AG04449 (cell line): ENCODE measurements at regions not wholly inside any gene's neighbourhood (a gene's known extent, or its start where the extent isn't known, plus 50 kb on each side); places are given as distances from the start of the nearest gene placed in this dataset.
"Not testable (repeated sequence)": the region's sequence is repeated elsewhere in the genome, so short reads cannot be mapped to it uniquely, and the experiment has no call there.

ENCODE experiments used
- CTCF ChIA-PET: fragments of 350-600 bp; formaldehyde crosslinking; extraction: SDS; loops from one replicate; lab custom pipeline; 2021; ENCODE audit warnings: antibody characterized with exemption; lab: Yijun Ruan, JAX
- POLR2A ChIA-PET: fragments of 400-600, 350-600 bp; formaldehyde crosslinking; extraction: SDS; loops from one replicate; lab custom pipeline; 2020; ENCODE audit warnings: antibody characterized with exemption, inconsistent platforms; lab: Yijun Ruan, JAX
- DNase-seq: peaks from one replicate; pipeline ENCODE4 v3.0.0-alpha.2; 2010; ENCODE audit warnings: low read depth, low spot score
- H3K4me3 ChIP-seq: 2 replicates; pipeline ENCODE4 v1.5.1; 2011; ENCODE audit warnings: low read depth, mild to moderate bottlenecking, control low read depth, low read length
- TF ChIP-seq, protein P1 (sequence below): IDR thresholded peaks from one replicate; pipeline ENCODE4 v1.5.1; 2011; ENCODE audit warnings: mild to moderate bottlenecking, moderate library complexity, low read length, control low read depth, inconsistent platforms; ENCODE audit not compliant: insufficient read depth; ENCODE audit errors: missing control alignments

GRCh38 chr5:148748702-148749392 lies 77.6 kb upstream of the ADRB2 start:
- TF ChIP-seq, protein P1, sequence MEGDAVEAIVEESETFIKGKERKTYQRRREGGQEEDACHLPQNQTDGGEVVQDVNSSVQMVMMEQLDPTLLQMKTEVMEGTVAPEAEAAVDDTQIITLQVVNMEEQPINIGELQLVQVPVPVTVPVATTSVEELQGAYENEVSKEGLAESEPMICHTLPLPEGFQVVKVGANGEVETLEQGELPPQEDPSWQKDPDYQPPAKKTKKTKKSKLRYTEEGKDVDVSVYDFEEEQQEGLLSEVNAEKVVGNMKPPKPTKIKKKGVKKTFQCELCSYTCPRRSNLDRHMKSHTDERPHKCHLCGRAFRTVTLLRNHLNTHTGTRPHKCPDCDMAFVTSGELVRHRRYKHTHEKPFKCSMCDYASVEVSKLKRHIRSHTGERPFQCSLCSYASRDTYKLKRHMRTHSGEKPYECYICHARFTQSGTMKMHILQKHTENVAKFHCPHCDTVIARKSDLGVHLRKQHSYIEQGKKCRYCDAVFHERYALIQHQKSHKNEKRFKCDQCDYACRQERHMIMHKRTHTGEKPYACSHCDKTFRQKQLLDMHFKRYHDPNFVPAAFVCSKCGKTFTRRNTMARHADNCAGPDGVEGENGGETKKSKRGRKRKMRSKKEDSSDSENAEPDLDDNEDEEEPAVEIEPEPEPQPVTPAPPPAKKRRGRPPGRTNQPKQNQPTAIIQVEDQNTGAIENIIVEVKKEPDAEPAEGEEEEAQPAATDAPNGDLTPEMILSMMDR: no peak
- no peak overlapping the region for H3K4me3 ChIP-seq
- CTCF ChIA-PET: interaction anchor here (1.2 to 21.2 kb wide), 5 partner anchors 14 to 369 kb away, joined by 4 to 686 read pairs (median 225); no protein-coding TSS in a partner anchor
- POLR2A ChIA-PET: no interaction called here
- no peak for DNase-seq

DNA sequence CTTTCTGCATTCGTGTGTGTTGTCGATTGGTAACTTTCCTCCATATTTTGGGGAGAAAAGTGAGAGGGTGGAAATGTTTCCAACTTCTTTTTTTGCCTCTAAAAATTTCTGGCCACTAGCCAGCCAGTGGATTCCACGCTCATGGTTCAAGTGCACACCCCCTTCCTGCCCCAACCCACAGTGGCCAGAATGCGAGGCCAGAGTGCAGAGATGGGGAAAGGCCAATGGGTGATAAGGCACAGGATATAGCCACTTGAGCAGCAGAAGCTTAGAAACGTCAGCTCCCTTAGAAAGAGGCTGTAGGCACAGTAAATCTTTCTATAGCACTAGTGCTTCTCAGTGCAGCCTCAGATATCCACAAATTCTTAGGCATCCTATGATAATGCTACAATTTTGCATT lies 75.8 kb upstream of the ADRB2 start:
- ChIA-PET POLR2A (no interaction called here), CTCF (interaction anchor here (1.1 to 15.2 kb wide), 4 partner anchors 11 to 43 kb away, joined by 3 to 225 read pairs (median 4); no protein-coding TSS in a partner anchor)
- H3K4me3 ChIP-seq: no peak overlapping the region
- TF ChIP-seq, protein P1: no peak
- no peak for DNase-seq

GRCh38 chr5:148751025-148751424 lies 75.4 kb upstream of the ADRB2 start:
- no peak overlapping the region for H3K4me3 ChIP-seq
- TF ChIP-seq, protein P1: no peak
- POLR2A ChIA-PET: no interaction called here
- DNase-seq: no peak
- CTCF ChIA-PET: interaction anchor here (1.1 to 15.2 kb wide), 5 partner anchors 11 to 284 kb away, joined by 3 to 225 read pairs (median 4); no protein-coding TSS in a partner anchor

GRCh38 chr5:148752375-148752774 lies 74.0 kb upstream of the ADRB2 start:
- POLR2A ChIA-PET, H3K4me3 ChIP-seq, DNase-seq: not testable (repeated sequence)
- CTCF ChIA-PET: interaction anchor here (15.2 kb wide), 1 partner anchor 18 kb away, joined by 225 read pairs; no protein-coding TSS in a partner anchor

- no peak overlapping the region for H3K4me3 ChIP-seq
- POLR2A ChIA-PET: no interaction called here
- TF ChIP-seq, protein P1: no peak
- CTCF ChIA-PET: interaction anchor here (1.6 kb wide), 1 partner anchor 26 kb away, joined by 3 read pairs; no protein-coding TSS in a partner anchor
- no peak for DNase-seq
Measured at GRCh38 chr5:148759101-148759500, 67.3 kb upstream of the ADRB2 start.

DNA sequence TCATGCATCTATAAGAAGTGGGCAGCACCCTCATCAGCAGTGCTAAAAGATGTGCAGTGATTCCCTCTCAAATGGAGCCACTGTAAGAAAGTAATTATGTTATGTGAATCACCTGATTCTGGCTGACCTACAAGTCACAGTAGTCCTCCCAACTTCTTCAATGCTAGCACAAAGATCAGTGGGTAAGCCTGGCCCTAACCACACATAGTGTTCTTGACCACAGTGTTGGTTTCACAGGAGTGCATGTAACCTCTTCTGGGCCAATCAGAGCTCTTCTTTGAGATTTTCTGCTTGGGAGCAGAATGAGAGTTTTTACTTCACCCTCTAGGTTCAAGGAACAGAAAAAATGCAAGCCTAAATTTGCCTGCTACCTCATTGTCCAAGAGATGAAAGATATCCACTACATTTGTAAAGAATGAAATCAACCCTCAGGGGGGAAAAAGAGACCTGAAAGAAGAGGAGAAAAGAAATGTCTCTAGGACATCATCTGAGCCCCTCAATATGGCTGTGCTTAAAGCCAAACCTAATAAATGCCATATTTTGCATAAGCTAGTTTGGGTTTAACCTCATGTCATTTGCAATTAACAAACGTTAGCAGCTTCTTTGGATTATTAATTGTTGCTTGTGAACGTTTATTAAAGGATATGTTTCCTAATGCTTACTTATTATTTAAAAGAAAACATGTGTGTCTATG lies 65.3 kb upstream of the ADRB2 start:
- no peak overlapping the region for H3K4me3 ChIP-seq
- DNase-seq: no peak
- ChIA-PET POLR2A (no interaction called here), CTCF (interaction anchor here (1.1 to 2.5 kb wide), 4 partner anchors 9 to 30 kb away, joined by 3 to 12 read pairs (median 4); no protein-coding TSS in a partner anchor)
- TF ChIP-seq, protein P1: no peak
